ENCODE measurements at regions not wholly inside any gene's neighbourhood (a gene's known extent, or its start where the extent isn't known, plus 50 kb on each side); places are given as distances from the start of the nearest gene placed in this dataset.

GRCh38 chr10:84665883-84666463 is 337.6 kb downstream of the CCSER2 start (continued):
- TF ChIP-seq, protein P1, sequence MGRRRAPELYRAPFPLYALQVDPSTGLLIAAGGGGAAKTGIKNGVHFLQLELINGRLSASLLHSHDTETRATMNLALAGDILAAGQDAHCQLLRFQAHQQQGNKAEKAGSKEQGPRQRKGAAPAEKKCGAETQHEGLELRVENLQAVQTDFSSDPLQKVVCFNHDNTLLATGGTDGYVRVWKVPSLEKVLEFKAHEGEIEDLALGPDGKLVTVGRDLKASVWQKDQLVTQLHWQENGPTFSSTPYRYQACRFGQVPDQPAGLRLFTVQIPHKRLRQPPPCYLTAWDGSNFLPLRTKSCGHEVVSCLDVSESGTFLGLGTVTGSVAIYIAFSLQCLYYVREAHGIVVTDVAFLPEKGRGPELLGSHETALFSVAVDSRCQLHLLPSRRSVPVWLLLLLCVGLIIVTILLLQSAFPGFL (CRISPR knock-in tag; IDR thresholded peaks at IDR 0.05) = no peak
- TF ChIP-seq, protein P2, sequence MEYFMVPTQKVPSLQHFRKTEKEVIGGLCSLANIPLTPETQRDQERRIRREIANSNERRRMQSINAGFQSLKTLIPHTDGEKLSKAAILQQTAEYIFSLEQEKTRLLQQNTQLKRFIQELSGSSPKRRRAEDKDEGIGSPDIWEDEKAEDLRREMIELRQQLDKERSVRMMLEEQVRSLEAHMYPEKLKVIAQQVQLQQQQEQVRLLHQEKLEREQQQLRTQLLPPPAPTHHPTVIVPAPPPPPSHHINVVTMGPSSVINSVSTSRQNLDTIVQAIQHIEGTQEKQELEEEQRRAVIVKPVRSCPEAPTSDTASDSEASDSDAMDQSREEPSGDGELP (CRISPR knock-in tag; IDR thresholded peaks at IDR 0.05; ENCODE audit: borderline replicate concordance) = 0 out of 2 replicates have a peak, but pooled peaks have one; percentile 28
- TF ChIP-seq MYNN (IDR thresholded peaks at IDR 0.05) = no peak
- TF ChIP-seq MYNN (CRISPR knock-in tag; IDR thresholded peaks at IDR 0.05) = no peak
- TF ChIP-seq MCM2 (IDR thresholded peaks at IDR 0.05; ENCODE audit: low read depth) = no peak
- peak; percentile 39; the same call in 1 of the 2 replicates for TF ChIP-seq REST (IDR thresholded peaks at IDR 0.05; ENCODE audit: borderline replicate concordance)
- TF ChIP-seq REST (CRISPR knock-in tag; IDR thresholded peaks at IDR 0.05; ENCODE audit: low read depth) = no peak
- TF ChIP-seq ZBTB1 (CRISPR knock-in tag; IDR thresholded peaks at IDR 0.05; ENCODE audit: borderline replicate concordance, low read depth) = no peak
- TF ChIP-seq ERF (CRISPR knock-in tag; IDR thresholded peaks at IDR 0.05) = no peak
- 0 out of 3 replicates have a peak, but pooled peaks of 1 of the 2 experiments have one; percentile 47 for TF ChIP-seq CBX3 (IDR thresholded peaks at IDR 0.05; ENCODE audit: borderline replicate concordance in 1 of 2, low read length in 2 of 2)
- no peak for TF ChIP-seq NR2C1 (IDR thresholded peaks at IDR 0.05)
- no peak for TF ChIP-seq NR2C1 (tag; IDR thresholded peaks at IDR 0.05)
- TF ChIP-seq RFX5 (IDR thresholded peaks at IDR 0.05; ENCODE audit: low read depth, low read length) = no peak

All from K562 (cell line).